ENCODE measurements at regions not wholly inside any gene's neighbourhood (a gene's known extent, or its start where the extent isn't known, plus 50 kb on each side); places are given as distances from the start of the nearest gene placed in this dataset.

DNA sequence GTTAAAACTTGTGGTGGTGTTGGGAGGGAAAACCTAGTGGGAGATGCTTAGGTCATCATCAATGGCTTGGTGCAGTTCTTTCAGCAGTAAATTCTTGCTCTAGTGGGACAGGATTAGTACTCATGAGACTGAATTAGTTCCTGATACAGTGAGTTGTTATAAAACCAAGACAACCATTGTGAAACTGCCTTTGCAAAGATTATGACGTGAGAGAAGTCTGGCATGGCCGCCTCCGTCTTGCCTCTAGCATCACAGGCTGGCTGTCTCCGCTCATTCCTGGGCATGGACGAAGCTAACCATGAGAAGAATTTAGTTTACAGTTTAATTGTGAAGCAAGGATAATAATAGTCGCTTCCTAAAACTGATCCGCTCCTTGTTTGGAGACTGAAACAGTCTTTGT, 186.4 kb downstream of the KIF20B start:
- ChIA-PET CTCF (no interaction called here), POLR2A (no interaction called here)
- no peaks in the 10 kb centered on the region for H3K36me3 Mint-ChIP-seq
- peaks cover 30% of the 10 kb centered on the region for H3K4me1 Mint-ChIP-seq
- ATAC-seq (no peak; the same call in 1 of the 2 replicates), DNase-seq (ENCODE audit: low spot score) (no peak)
- H3K27me3 Mint-ChIP-seq (ENCODE audit: low read depth), result no peaks in the 10 kb centered on the region; the same call in 1 of the 2 replicates
- no peak overlapping the region for H3K4me3 Mint-ChIP-seq
- TF ChIP-seq EMX1 (CRISPR knock-in tag; IDR thresholded peaks at IDR 0.05) (no peak), TP53 (CRISPR knock-in tag; IDR thresholded peaks at IDR 0.05) (no peak), CREB1 (CRISPR knock-in tag; IDR thresholded peaks at IDR 0.05) (no peak), GABPB1 (CRISPR knock-in tag; IDR thresholded peaks at IDR 0.05) (no peak), ZNF396 (CRISPR knock-in tag; IDR thresholded peaks at IDR 0.05; ENCODE audit: borderline replicate concordance) (no peak), ETV6 (CRISPR knock-in tag; IDR thresholded peaks at IDR 0.05) (no peak)
- TF ChIP-seq, protein P1, sequence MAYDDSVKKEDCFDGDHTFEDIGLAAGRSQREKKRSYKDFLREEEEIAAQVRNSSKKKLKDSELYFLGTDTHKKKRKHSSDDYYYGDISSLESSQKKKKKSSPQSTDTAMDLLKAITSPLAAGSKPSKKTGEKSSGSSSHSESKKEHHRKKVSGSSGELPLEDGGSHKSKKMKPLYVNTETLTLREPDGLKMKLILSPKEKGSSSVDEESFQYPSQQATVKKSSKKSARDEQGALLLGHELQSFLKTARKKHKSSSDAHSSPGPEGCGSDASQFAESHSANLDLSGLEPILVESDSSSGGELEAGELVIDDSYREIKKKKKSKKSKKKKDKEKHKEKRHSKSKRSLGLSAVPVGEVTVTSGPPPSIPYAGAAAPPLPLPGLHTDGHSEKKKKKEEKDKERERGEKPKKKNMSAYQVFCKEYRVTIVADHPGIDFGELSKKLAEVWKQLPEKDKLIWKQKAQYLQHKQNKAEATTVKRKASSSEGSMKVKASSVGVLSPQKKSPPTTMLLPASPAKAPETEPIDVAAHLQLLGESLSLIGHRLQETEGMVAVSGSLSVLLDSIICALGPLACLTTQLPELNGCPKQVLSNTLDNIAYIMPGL (CRISPR knock-in tag; IDR thresholded peaks at IDR 0.05), result no peak
- peak overlapping the region; percentile 50 for H3K27ac Mint-ChIP-seq
- peaks cover 5% of the 10 kb centered on the region; the same call in 1 of the 2 replicates for H3K9me3 Mint-ChIP-seq

DNA sequence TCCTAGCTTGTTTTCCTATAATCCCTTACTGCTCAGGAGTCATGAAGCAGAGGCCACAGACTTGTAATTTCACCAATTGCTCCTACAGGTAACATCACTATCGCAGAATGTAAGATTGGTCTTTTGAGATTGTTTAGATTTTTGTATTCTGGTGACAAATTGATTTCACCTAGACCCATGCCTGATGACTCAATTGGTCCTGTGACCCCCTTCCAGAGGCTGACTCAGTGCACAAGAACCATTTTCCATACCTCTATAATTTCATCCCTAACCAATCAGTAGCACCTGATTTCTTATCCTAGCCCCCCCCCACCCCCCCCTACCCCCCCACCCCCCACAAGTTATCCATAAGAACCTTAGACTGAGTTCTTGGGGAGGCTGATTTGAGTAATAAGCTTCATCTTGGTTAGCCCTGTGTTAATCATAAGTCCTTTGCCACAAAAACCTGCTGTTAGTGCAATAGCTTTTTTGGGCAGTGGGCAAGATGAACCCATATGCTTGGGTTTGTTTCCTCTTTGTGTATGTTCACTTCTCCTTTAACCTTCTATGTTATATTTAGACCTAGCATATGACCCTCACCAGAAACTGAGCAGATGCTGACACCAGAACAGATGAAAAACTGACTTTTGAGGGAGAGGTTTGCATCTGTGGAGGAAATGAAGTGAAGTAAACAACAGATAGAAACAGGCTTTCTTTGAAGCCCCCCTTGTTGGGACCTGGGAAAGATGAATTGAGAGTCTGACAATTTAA, 187.1 kb downstream of the KIF20B start:
- no peaks in the 10 kb centered on the region; the same call in 1 of the 2 replicates for H3K27me3 Mint-ChIP-seq (ENCODE audit: low read depth)
- no peak overlapping the region for H3K27ac Mint-ChIP-seq
- ATAC-seq (no peak), DNase-seq (ENCODE audit: low spot score) (no peak)
- no peak overlapping the region for H3K4me3 Mint-ChIP-seq
- H3K9me3 Mint-ChIP-seq, result 0 out of 2 replicates have a peak, but pooled peaks cover 5% of the 10 kb centered on the region
- TF ChIP-seq, protein P2, sequence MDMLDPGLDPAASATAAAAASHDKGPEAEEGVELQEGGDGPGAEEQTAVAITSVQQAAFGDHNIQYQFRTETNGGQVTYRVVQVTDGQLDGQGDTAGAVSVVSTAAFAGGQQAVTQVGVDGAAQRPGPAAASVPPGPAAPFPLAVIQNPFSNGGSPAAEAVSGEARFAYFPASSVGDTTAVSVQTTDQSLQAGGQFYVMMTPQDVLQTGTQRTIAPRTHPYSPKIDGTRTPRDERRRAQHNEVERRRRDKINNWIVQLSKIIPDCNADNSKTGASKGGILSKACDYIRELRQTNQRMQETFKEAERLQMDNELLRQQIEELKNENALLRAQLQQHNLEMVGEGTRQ (CRISPR knock-in tag; IDR thresholded peaks at IDR 0.05), result no peak
- TF ChIP-seq EMX1 (CRISPR knock-in tag; IDR thresholded peaks at IDR 0.05) (no peak), ZNF396 (CRISPR knock-in tag; IDR thresholded peaks at IDR 0.05; ENCODE audit: borderline replicate concordance) (no peak), TEAD4 (CRISPR knock-in tag; IDR thresholded peaks at IDR 0.05) (no peak), NR2C2 (CRISPR knock-in tag; IDR thresholded peaks at IDR 0.05) (no peak)
- TF ChIP-seq, protein P3, sequence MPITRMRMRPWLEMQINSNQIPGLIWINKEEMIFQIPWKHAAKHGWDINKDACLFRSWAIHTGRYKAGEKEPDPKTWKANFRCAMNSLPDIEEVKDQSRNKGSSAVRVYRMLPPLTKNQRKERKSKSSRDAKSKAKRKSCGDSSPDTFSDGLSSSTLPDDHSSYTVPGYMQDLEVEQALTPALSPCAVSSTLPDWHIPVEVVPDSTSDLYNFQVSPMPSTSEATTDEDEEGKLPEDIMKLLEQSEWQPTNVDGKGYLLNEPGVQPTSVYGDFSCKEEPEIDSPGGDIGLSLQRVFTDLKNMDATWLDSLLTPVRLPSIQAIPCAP (CRISPR knock-in tag; IDR thresholded peaks at IDR 0.05), result no peak
- ChIA-PET POLR2A (interaction anchor here (0.6 kb wide), 1 partner anchor 53 kb away, joined by 3 read pairs; no protein-coding TSS in a partner anchor), CTCF (interaction anchor here (0.6 kb wide), 1 partner anchor 686 kb away, joined by 5 read pairs; no protein-coding TSS in a partner anchor)
- no peaks in the 10 kb centered on the region for H3K36me3 Mint-ChIP-seq
- H3K4me1 Mint-ChIP-seq, result peaks cover 33% of the 10 kb centered on the region

DNA sequence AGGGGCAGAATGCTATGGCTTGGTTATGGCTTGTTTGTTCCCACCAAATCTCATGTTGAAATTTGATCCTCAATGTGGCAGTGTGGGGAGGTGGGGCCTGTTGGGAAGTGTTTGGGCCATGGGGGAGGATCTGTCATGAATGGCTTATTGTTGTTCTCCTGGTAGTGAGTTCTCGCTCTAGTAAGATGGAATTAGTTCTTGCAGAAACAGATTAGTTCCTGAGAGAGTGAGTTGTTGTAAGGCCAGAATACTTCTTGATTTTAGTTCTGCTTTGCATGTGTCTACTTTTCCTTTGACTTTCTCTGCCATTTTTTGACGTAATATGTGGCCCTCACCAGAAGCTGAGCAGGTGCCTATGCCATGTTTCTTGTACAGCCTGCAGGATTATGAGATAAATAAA, 188.2 kb downstream of the KIF20B start:
- ChIA-PET CTCF (no interaction called here), POLR2A (no interaction called here)
- 0 out of 2 replicates have a peak, but pooled peaks cover 5% of the 10 kb centered on the region for H3K9me3 Mint-ChIP-seq
- peaks cover 33% of the 10 kb centered on the region for H3K4me1 Mint-ChIP-seq
- no peaks in the 10 kb centered on the region; the same call in 1 of the 2 replicates for H3K27me3 Mint-ChIP-seq (ENCODE audit: low read depth)
- no peaks in the 10 kb centered on the region for H3K36me3 Mint-ChIP-seq
- H3K27ac Mint-ChIP-seq, result no peak overlapping the region
- ATAC-seq (no peak), DNase-seq (ENCODE audit: low spot score) (no peak)
- no peak overlapping the region for H3K4me3 Mint-ChIP-seq
- TF ChIP-seq MXD4 (CRISPR knock-in tag; IDR thresholded peaks at IDR 0.05; ENCODE audit: borderline replicate concordance), result no peak
- no peak for TF ChIP-seq CREM (CRISPR knock-in tag; IDR thresholded peaks at IDR 0.05)
- no peak for TF ChIP-seq TP53 (CRISPR knock-in tag; IDR thresholded peaks at IDR 0.05)
- TF ChIP-seq, protein P4, sequence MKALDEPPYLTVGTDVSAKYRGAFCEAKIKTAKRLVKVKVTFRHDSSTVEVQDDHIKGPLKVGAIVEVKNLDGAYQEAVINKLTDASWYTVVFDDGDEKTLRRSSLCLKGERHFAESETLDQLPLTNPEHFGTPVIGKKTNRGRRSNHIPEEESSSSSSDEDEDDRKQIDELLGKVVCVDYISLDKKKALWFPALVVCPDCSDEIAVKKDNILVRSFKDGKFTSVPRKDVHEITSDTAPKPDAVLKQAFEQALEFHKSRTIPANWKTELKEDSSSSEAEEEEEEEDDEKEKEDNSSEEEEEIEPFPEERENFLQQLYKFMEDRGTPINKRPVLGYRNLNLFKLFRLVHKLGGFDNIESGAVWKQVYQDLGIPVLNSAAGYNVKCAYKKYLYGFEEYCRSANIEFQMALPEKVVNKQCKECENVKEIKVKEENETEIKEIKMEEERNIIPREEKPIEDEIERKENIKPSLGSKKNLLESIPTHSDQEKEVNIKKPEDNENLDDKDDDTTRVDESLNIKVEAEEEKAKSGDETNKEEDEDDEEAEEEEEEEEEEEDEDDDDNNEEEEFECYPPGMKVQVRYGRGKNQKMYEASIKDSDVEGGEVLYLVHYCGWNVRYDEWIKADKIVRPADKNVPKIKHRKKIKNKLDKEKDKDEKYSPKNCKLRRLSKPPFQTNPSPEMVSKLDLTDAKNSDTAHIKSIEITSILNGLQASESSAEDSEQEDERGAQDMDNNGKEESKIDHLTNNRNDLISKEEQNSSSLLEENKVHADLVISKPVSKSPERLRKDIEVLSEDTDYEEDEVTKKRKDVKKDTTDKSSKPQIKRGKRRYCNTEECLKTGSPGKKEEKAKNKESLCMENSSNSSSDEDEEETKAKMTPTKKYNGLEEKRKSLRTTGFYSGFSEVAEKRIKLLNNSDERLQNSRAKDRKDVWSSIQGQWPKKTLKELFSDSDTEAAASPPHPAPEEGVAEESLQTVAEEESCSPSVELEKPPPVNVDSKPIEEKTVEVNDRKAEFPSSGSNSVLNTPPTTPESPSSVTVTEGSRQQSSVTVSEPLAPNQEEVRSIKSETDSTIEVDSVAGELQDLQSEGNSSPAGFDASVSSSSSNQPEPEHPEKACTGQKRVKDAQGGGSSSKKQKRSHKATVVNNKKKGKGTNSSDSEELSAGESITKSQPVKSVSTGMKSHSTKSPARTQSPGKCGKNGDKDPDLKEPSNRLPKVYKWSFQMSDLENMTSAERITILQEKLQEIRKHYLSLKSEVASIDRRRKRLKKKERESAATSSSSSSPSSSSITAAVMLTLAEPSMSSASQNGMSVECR (CRISPR knock-in tag; IDR thresholded peaks at IDR 0.05; ENCODE audit: borderline replicate concordance), result no peak
- TF ChIP-seq, protein P5, sequence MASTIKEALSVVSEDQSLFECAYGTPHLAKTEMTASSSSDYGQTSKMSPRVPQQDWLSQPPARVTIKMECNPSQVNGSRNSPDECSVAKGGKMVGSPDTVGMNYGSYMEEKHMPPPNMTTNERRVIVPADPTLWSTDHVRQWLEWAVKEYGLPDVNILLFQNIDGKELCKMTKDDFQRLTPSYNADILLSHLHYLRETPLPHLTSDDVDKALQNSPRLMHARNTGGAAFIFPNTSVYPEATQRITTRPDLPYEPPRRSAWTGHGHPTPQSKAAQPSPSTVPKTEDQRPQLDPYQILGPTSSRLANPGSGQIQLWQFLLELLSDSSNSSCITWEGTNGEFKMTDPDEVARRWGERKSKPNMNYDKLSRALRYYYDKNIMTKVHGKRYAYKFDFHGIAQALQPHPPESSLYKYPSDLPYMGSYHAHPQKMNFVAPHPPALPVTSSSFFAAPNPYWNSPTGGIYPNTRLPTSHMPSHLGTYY (CRISPR knock-in tag; IDR thresholded peaks at IDR 0.05), result no peak
- no peak for TF ChIP-seq NR1H2 (CRISPR knock-in tag; IDR thresholded peaks at IDR 0.05)
- TF ChIP-seq, protein P6, sequence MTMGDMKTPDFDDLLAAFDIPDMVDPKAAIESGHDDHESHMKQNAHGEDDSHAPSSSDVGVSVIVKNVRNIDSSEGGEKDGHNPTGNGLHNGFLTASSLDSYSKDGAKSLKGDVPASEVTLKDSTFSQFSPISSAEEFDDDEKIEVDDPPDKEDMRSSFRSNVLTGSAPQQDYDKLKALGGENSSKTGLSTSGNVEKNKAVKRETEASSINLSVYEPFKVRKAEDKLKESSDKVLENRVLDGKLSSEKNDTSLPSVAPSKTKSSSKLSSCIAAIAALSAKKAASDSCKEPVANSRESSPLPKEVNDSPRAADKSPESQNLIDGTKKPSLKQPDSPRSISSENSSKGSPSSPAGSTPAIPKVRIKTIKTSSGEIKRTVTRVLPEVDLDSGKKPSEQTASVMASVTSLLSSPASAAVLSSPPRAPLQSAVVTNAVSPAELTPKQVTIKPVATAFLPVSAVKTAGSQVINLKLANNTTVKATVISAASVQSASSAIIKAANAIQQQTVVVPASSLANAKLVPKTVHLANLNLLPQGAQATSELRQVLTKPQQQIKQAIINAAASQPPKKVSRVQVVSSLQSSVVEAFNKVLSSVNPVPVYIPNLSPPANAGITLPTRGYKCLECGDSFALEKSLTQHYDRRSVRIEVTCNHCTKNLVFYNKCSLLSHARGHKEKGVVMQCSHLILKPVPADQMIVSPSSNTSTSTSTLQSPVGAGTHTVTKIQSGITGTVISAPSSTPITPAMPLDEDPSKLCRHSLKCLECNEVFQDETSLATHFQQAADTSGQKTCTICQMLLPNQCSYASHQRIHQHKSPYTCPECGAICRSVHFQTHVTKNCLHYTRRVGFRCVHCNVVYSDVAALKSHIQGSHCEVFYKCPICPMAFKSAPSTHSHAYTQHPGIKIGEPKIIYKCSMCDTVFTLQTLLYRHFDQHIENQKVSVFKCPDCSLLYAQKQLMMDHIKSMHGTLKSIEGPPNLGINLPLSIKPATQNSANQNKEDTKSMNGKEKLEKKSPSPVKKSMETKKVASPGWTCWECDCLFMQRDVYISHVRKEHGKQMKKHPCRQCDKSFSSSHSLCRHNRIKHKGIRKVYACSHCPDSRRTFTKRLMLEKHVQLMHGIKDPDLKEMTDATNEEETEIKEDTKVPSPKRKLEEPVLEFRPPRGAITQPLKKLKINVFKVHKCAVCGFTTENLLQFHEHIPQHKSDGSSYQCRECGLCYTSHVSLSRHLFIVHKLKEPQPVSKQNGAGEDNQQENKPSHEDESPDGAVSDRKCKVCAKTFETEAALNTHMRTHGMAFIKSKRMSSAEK (CRISPR knock-in tag; IDR thresholded peaks at IDR 0.05; ENCODE audit: borderline replicate concordance), result no peak
- no peak for TF ChIP-seq CBFB (CRISPR knock-in tag; IDR thresholded peaks at IDR 0.05; ENCODE audit: low read depth)

Measured in WTC11 (cell line).